ENCODE measurements at regions not wholly inside any gene's neighbourhood (a gene's known extent, or its start where the extent isn't known, plus 50 kb on each side); places are given as distances from the start of the nearest gene placed in this dataset.
"Not testable (repeated sequence)": the region's sequence is repeated elsewhere in the genome, so short reads cannot be mapped to it uniquely, and the experiment has no call there.

DNA sequence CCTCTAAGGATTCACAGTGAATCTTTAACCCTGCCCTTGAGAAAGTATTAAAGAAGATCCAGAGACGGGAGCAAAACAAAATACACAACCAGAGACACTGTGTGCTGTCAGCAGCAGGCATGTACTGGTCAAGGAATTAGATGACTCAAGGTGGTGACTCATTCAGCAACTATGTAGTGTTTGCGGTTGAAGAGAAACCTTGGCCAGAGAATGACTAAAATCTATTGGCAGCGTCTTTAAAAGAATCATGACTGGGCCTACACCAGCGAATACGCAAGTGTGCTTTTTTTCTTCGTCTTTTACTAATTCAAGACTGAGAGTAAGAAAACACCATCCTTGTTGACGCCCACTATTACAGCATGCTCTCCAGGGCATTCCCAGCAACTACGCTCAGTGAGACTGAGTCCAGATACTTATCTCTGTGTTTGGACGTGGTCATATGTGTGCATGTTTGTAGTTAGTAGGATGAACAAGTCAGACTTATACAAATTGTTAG lies 72.4 kb upstream of the BACH2 start:
- peak in 1 of 2 donors; percentile 25 for DNase-seq

DNA sequence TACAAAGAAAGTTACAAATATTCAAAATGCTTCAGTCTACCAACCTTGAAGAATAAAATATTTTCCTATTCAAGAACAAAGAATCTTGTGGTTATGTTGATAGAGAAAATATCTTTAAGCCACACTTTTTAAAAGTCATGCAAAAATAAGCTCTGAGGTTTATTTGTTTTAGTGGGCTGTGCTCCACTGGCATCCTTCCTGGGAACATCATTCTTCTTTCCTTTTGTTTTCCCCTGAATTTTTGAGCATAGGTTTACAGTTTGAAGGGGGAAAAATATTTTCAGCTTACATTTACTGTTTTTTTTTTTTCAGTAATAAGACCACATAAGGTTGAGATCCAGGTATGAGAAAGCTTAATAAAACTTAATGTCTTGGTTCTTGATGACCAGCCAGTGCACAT lies 72.0 kb upstream of the BACH2 start:
- DNase-seq = no peak

DNA sequence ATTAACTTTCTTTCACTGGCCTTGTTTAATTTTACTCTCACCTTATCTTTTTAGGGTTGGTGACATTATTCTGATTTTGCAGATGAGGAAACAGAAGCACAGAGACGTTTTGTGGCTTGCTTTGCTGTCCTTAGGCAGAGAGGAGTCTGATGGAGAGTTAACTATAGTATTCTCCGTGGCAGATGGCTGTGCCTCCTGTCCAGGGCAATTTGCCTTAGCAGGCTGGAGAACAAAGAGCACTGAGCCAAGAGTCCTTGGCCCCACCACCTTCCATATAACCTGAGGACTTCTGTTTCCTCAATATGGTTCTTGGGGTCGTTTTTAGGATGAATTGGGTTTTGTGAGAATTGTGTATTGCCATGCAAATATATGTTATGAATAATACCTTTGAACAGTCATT lies 71.4 kb upstream of the BACH2 start:
- no peak for DNase-seq

DNA sequence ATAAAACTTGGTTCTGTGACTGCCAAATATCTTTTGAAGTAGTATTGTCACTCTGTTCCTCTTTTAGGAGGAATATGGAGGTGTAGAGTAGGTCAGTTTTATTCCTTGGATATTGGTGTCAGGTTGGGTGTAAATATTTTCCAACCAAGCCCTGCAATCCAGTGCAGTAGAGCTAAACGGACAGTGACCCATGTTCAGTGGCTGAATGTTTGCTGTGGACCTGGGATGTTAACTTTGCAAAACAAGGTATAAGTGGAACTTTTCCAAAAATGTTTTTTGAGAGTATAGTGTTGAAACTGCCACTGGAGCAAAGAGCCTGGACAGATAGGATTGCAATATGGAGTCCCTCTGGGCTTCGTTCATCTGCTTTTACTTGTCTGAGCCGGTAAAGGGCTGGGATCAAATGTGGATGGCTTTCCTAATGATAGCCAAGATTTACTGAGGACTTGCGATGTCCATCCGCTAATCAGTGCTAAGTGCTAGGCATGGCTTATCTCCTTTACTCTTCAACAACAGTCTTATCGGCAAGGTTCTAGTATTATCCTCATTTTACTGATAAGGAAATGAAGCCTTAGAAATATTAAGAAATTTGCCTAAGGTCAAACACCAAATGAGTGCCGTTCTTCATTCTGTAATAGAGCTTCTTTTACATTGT lies 69.0 kb upstream of the BACH2 start:
- DNase-seq = no peak

DNA sequence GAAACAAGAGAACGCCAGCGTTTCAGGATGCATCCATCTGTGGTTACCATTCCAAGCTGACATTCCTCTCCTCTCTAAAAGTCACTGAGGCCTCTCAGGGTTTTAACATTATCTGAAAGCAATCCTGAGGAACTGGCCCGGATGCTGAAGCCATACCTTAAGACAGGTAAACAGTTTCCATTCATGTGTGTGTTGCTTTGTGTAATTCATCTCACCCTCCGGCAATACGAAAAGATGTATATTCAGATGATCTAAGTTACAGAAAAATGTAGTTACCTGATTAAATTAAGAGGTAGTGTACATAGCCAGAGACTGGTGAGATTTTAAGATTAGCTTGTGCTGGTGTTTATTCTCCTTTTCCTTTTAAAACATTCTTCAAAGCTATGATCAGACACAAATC lies 68.4 kb upstream of the BACH2 start:
- no peak for DNase-seq

DNA sequence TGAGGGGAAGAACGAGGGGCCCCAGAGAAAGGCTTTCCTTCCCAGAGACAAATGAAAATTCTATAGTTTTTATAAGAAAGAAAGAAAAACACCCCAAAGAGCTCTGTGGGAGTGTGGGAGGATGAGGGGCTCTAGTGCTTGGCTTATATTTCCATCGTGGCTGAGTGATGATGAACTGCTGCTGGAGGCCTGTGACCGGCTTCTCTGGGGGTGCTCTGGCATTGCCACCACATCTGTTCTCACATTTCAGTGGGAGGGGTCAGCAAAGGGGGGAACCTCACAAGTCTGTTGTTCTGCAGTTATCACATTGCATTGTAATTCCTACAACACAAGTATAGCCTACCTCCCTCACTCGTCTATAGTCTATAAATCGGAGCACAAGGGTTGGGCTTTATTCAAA lies 67.6 kb upstream of the BACH2 start:
- DNase-seq = no peak

DNA sequence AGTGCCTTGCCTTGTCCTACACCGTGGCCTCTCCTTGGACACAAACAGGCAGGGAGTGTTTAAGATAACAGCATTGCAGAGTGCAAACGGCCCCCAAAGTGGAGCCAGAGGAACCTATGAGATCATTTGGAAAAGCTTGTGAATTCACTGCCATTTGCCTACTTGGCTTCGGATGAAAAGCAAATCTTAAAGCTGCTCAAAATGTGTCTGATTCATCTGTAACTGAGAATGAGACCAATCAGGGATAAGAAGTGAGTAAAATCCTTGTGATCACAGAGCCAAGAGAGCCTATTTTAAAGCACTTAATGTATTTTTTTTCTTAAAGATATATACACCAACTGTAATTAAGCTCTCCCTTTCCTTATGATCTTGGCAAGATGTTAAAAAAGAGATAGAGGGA lies 65.7 kb upstream of the BACH2 start:
- DNase-seq = no peak

DNA sequence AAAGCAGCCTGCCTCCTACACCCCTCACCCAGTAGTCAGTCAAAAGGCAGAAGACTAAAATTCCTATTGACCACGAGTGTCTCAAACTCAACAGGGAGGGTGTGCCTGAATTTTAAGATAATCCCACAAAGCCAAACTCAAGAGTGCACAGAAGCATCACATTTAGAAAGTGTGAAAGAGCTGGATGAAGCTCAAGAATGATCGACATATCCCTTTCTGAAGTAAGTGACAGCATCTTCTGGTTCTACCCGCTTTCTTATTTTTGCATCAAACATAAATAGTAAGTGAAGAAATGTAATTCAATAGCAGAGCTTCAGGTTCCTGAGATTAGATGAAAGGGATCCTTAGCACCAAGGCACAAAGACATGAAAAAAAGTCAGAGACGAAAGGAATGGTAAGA lies 64.5 kb upstream of the BACH2 start:
- DNase-seq = no peak

DNA sequence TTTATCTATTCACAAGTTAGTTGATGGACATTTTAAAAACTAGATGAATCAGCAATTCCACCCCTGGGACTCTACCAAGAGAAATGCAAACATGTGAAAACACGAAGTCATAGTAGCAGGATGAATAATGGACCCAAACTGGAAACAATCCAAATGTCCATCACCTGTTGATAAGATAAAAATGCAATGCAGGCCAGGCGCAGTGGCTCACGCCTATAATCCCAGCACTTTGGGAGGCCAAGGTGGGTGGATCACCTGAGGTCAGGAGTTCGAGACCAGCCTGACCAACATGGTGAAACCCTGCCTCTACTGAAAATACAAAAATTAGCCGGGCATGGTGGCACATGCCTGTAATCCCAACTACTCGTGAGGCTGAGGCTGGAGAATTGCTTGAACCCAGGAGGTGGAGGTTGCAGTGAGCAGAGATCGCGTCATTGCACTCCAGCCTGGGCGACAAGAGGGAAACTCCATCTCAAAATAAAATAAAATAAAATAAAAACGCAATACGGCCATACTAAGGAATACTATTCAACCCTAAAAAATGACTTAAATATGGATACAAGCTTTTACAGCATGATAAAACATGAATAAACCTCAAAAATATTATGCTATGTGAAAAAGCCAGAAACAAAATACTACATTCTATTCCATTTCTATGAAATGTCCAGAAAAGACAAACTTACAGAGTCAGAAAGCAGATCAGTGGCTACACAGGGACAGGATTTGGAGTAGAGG lies 61.6 kb upstream of the BACH2 start:
- not testable (repeated sequence) for DNase-seq

DNA sequence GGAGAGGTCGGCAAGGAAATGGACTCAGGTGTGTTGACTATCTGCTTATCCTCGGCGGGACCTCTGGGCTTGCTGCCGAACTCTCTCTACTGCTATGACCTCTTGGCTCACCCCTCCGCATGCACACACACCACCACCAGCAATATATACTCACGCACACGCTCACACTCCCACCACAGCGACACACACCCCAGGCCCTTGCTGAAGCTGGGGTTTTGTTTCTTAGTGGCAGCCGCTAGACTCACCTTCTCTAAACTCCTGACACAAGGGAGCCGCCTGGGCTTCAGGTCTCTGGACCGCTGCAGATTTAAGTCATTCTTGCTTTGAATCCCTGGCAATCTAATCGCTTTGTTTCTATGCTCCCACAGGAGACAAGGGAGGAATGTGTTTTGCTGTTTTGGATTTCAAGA lies 59.4 kb upstream of the BACH2 start:
- DNase-seq = no peak

DNA sequence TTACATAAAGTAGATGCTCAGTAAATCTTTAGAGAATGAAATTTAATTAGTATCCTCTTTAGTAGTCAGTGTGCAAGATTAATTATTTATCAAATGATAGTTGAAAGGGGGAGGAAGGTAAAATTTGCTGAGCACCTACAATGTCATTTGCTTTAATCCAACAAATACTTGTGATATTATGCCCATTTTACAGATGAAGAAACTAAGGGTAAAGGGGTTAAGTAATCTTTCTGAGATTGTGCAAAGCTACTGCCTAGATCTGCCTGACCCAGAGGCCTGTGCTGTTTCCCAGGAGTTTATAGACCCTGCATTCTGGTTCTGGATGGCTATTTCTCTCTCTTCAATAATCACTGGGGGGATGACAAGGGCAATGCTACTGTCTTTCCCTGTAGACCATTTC lies 58.3 kb upstream of the BACH2 start:
- DNase-seq = no peak

DNA sequence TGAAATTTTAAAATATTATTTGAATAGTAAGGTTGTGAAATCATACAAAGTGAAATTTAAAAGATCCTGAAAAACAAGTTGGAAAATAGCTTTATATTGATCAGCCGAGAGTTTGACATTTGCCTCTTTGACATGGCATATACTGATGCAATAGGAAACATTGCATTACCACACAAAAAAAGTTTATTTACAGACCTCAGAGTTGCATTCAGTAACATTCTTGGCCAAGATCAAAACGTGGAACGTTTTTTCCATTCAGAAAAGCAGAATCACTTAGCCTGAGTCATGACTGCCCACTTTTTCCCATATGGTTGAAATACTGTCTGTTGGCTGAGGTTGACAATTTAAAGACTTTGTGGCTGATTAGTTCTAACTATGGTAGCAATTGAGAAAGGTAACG lies 55.1 kb upstream of the BACH2 start:
- DNase-seq = no peak

DNA sequence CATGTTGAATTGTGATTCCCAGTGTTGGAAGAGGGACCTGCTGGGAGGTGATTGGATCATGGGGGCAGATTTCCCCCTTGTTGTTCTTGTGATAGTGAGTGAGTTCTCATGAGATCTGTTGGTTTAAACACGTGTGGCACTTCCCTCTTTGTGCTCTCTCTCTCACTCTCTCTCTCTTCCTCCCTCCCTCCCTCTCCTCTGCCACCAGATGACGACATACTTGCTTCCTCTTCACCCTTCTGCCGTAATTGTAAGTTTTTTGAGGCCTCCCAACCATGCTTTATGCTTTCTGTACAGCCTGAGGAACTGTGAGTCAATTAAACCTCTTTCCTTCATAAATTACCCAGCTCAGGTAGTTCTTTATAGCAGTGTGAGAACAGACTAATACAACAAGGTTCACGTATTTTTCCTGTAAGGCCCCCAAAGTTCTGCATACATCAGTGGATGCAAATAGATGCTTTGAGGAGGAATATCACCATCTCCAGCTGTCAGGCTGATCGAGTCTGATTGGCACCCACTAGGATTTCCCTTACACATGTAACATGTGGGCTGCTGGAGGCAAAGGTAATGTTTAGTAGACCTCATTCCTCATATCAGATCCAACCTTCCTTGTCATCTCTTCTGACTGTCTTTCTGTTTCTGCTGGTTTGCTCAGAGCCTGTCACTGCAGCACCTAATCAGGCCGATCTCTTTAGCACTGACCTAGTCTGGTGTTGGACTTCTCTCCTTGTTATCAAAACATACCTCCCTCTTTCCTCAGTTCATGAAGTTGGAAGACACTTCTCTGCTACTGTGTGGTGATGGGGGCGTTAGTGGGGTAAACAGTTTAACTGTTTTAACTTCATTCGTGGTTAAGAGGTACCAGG lies 54.3 kb upstream of the BACH2 start:
- no peak for DNase-seq

DNA sequence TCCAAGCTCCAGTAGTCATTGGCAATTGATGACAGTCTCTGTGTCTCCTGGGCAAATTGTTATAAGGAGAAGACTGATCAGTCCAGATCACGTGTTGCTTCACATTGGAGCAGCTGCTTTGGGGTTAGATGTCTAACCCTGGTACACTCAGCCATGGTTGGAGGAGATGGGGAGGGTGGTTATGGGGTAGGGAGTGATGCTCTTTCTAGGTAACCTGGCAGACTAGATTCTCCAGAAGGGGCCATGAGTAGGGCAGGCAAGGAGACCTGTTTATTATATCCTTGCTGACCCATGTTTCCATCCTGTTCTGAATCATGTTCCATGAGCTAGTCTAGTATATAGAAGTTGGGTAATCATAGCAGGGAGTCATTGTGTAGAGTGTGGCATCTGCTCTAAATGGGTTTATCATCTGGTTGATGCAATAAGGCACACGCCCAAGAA lies 50.8 kb upstream of the BACH2 start:
- DNase-seq = no peak

DNA sequence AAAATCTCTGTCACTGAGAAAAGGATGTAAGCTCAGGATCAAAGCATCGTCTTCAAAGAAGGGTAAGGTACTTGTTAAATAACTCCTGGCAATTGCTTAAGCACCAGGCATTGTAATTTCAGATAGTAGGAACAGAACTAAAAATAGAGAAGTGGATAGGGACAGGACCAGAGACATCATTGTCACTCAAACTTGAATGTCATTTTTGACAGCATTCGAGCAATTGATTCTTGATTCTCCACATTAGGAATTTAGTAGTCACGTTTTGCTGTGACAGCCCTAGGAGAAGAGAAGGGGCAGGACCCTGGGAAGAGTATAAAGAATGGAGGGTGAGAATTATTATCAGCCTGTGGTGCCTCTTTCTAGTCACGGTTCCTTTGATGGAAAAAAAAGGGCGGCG lies 50.1 kb upstream of the BACH2 start:
- DNase-seq = no peak
